ENCODE measurements at regions not wholly inside any gene's neighbourhood (a gene's known extent, or its start where the extent isn't known, plus 50 kb on each side); places are given as distances from the start of the nearest gene placed in this dataset.

GRCh38 chr18:41266204-41266603, 688.8 kb upstream of the PIK3C3 start:
- no peaks in the 10 kb centered on the region for H3K9me3 Mint-ChIP-seq (ENCODE audit: unreplicated experiment)
- no peaks in the 10 kb centered on the region for H3K9me3 ChIP-seq
- no peak for DNase-seq
- no peaks in the 10 kb centered on the region for H3K4me1 ChIP-seq
- ChIA-PET POLR2A (no interaction called here), CTCF (no interaction called here)
- no peaks in the 10 kb centered on the region for H3K36me3 ChIP-seq (ENCODE audit: control insufficient read depth, insufficient read depth, low read length)
- intact Hi-C loops (cut with micrococcal nuclease; ENCODE audit: unreplicated experiment) = no loop called here
- H3K27ac Mint-ChIP-seq (ENCODE audit: unreplicated experiment) = no peak overlapping the region
- TF ChIP-seq CTCF (IDR thresholded peaks at IDR 0.05; ENCODE audit: insufficient read depth in 1 of 2, low read depth in 1 of 2, low read length in 1 of 2, severe bottlenecking in 1 of 2, unreplicated experiment in 1 of 2) = no peak
- BruUV-seq (replicated peaks) = no TSS peak
- no peaks in the 10 kb centered on the region for H3K4me1 Mint-ChIP-seq (ENCODE audit: low read depth, unreplicated experiment)
- H3K4me3 ChIP-seq (ENCODE audit: low read depth, low read length) = no peak overlapping the region
- H3K27me3 Mint-ChIP-seq (ENCODE audit: insufficient read depth, unreplicated experiment) = no peaks in the 10 kb centered on the region
- no peaks in the 10 kb centered on the region for H3K36me3 Mint-ChIP-seq (ENCODE audit: insufficient read depth, unreplicated experiment)
- no peak overlapping the region for H3K4me3 Mint-ChIP-seq (ENCODE audit: unreplicated experiment)
- no peaks in the 10 kb centered on the region for H3K27me3 ChIP-seq (replicated peaks; ENCODE audit: control insufficient read depth, insufficient read depth, low read length)

- intact Hi-C loops (cut with micrococcal nuclease; ENCODE audit: unreplicated experiment) = no loop called here
These were observed 690.0 kb upstream of the PIK3C3 start for GRCh38 chr18:41265047-41265446.

GRCh38 chr18:41263956-41264355, 691.1 kb upstream of the PIK3C3 start:
- Mint-ChIP-seq H3K9me3 (ENCODE audit: unreplicated experiment) (no peaks in the 10 kb centered on the region), H3K4me3 (ENCODE audit: unreplicated experiment) (no peak overlapping the region), H3K4me1 (ENCODE audit: low read depth, unreplicated experiment) (no peaks in the 10 kb centered on the region), H3K27me3 (ENCODE audit: insufficient read depth, unreplicated experiment) (no peaks in the 10 kb centered on the region), H3K36me3 (ENCODE audit: insufficient read depth, unreplicated experiment) (no peaks in the 10 kb centered on the region), H3K27ac (ENCODE audit: unreplicated experiment) (no peak overlapping the region)
- POLR2A ChIA-PET = no interaction called here
- Histone ChIP-seq H3K4me3 (ENCODE audit: low read depth, low read length) (no peak overlapping the region), H3K36me3 (ENCODE audit: control insufficient read depth, insufficient read depth, low read length) (no peaks in the 10 kb centered on the region), H3K9me3 (no peaks in the 10 kb centered on the region), H3K4me1 (no peaks in the 10 kb centered on the region), H3K27me3 (replicated peaks; ENCODE audit: control insufficient read depth, insufficient read depth, low read length) (no peaks in the 10 kb centered on the region)
- TF ChIP-seq CTCF (IDR thresholded peaks at IDR 0.05; ENCODE audit: insufficient read depth in 1 of 2, low read depth in 1 of 2, low read length in 1 of 2, severe bottlenecking in 1 of 2, unreplicated experiment in 1 of 2) = no peak
- DNase-seq = no peak
- no TSS peak for BruUV-seq (replicated peaks)
- intact Hi-C loops (cut with micrococcal nuclease; ENCODE audit: unreplicated experiment) = no loop called here
- CTCF ChIA-PET = no interaction called here

More at GRCh38 chr18:41265047-41265446, 690.0 kb upstream of the PIK3C3 start:
- Mint-ChIP-seq H3K9me3 (ENCODE audit: unreplicated experiment) (no peaks in the 10 kb centered on the region), H3K27ac (ENCODE audit: unreplicated experiment) (no peak overlapping the region), H3K4me3 (ENCODE audit: unreplicated experiment) (no peak overlapping the region), H3K36me3 (ENCODE audit: insufficient read depth, unreplicated experiment) (no peaks in the 10 kb centered on the region), H3K27me3 (ENCODE audit: insufficient read depth, unreplicated experiment) (no peaks in the 10 kb centered on the region), H3K4me1 (ENCODE audit: low read depth, unreplicated experiment) (no peaks in the 10 kb centered on the region)
- Histone ChIP-seq H3K4me1 (no peaks in the 10 kb centered on the region), H3K36me3 (ENCODE audit: control insufficient read depth, insufficient read depth, low read length) (no peaks in the 10 kb centered on the region), H3K4me3 (ENCODE audit: low read depth, low read length) (no peak overlapping the region), H3K9me3 (no peaks in the 10 kb centered on the region), H3K27me3 (replicated peaks; ENCODE audit: control insufficient read depth, insufficient read depth, low read length) (no peaks in the 10 kb centered on the region)
- DNase-seq = no peak
- ChIA-PET CTCF (no interaction called here), POLR2A (no interaction called here)
- no peak for TF ChIP-seq CTCF (IDR thresholded peaks at IDR 0.05; ENCODE audit: insufficient read depth in 1 of 2, low read depth in 1 of 2, low read length in 1 of 2, severe bottlenecking in 1 of 2, unreplicated experiment in 1 of 2)
- no TSS peak for BruUV-seq (replicated peaks)

All from Caco-2 (cell line).